NOMO-1 treated with DMSO at 0.1 percent for 48 hours (cell line): ENCODE measurements at regions not wholly inside any gene's neighbourhood (a gene's known extent, or its start where the extent isn't known, plus 50 kb on each side); places are given as distances from the start of the nearest gene placed in this dataset.

Experiments used
- DNase-seq: peaks from one replicate; lab custom pipeline; 2025; ENCODE audit not compliant: unreplicated experiment; lab: John Stamatoyannopoulos, UW

- no peak for DNase-seq
Measured at GRCh38 chr5:25862276-25862675, 1176.1 kb downstream of the CDH9 start.

GRCh38 chr5:25858019-25858418 lies 1180.4 kb downstream of the CDH9 start:
- DNase-seq, result no peak

- DNase-seq, result no peak
Measured at GRCh38 chr5:25851301-25851700, 1187.1 kb downstream of the CDH9 start.

- DNase-seq, result no peak
Measured at GRCh38 chr5:25850581-25850980, 1187.8 kb downstream of the CDH9 start.

GRCh38 chr5:25849270-25849669 lies 1189.1 kb downstream of the CDH9 start:
- DNase-seq, result no peak

- DNase-seq, result no peak
Measured at GRCh38 chr5:25823330-25823873, 1178.6 kb upstream of the CDH10 start.
